ENCODE measurements at regions not wholly inside any gene's neighbourhood (a gene's known extent, or its start where the extent isn't known, plus 50 kb on each side); places are given as distances from the start of the nearest gene placed in this dataset.

- no peak for DNase-seq
These were observed 173.7 kb downstream of the KLF12 start for GRCh38 chr13:73960474-73960873.

DNA sequence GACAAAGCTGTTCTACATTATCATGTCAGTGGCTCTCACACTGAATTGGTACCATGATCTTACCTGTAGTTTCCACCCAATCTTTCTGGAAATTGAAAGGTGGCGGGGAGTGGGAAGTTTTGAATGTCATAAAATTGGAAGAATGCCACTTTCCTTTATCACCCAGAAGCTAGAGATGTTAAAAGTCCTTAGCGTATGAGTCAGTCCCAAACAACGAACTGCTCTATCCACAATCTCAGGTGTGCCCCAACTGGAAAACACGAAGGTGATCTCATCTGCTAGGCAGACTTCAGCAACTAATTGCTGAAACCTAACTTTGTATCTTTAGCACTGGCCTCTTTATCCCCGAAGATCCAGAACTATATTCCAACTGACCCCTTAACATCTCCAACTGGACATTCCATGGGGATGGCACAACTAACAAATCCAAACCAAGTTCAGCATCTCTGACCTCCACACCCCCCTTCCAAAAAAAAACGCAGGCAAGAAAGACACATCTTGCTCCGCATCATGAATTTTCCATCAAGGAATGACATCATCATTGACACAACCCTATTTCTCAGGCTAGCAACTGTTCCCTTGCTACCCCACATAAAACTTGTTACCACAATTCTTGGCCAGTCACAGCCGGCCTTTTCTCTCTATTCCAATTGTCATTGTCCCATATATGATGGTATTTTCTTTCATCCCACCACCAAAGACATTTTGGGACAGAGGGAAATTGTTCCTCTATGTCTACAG lies 175.4 kb downstream of the KLF12 start:
- no peak for DNase-seq

- no peak for DNase-seq
These were observed 176.3 kb downstream of the KLF12 start for GRCh38 chr13:73957889-73958288.

DNA sequence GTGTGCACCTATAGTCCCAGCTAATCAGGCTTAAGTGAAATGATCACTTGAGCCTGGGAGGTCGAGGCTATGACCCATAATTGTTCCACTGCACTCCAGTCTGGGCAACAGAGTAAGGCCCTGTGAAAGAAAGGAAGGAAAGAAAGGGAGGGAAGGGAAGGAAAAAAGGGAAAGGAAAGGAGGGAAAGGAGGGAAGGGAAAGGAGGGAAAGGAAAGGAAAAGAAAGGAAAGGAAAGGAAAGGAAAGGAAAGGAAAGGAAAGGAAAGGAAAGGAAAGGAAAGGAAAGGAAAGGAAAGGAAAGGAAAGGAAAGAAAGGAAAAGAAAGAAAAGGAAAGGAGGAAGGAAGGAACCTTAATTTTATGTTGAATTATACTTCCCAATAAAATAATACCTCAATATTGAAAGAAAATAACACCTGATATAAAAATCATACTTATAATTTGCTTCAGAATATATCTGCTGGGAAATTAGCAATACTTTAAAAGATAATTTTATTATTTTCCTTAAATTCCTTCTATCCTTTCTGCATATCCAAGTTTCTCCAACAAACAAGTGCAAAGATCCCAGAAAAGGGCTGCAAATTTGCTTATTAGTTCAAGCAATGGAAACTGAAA lies 177.3 kb downstream of the KLF12 start:
- DNase-seq: no peak

DNA sequence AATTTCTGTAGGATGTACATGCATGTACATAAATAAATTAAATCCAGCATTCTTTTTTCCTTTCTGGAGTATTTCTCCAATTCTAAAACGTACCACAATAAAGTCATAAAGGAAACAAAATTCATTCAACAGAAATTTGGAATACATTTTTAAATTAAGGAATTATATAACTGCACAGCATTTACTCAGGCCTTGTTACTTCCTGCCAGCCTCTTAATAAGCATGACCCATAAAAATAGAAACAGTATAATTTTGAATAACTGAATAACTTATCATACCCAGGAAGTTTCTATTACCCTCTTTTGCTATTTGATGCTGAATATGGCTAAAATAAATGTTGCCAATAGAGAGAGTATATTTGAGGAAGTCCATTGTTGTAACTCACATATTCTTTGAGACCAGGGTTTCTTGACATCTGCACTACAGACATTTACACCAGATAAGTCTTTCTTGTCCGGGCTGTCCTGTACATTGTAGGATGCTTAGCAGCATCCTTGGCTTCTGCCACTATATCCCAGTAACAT lies 178.2 kb downstream of the KLF12 start:
- no peak for DNase-seq

DNA sequence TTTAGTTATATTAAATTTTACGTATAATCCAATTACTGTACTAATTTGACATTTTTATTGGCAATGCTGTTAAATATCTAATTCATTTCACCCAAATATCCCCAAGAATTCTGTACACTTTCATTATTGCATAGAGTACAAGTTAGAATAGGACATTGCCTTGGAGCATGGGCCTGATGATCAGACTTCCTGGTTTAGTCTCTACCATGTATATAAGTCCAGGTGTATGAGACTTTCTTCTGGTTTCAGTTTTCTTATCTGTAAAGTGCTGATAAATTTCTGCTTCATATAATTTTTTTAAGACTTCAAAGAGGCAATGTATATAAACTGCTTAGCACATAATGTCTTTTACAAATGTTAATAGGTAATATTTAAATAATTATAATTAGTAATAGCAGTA lies 179.4 kb downstream of the KLF12 start:
- DNase-seq: no peak

DNA sequence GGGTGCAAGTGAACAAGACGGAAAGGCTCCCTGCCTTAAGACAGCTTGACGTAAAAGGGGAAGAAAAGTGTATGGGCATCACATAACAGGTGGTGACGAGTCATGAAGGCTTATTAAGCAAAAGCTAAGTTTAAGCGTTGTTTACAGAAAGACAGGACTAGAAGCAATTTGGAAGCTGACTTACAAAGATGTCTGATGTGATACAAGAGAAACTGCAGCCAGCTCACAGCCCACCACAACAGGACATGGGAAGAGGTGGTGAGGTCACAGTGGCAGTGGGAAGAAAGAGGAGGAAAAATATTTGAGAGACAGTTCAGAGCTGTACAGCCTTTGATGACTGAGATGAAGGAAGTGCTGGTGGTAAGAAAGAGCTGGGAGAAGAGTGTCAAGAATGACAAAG lies 181.6 kb downstream of the KLF12 start:
- no peak for DNase-seq

GRCh38 chr13:73948848-73949529 lies 185.2 kb downstream of the KLF12 start:
- DNase-seq: no peak

GRCh38 chr13:73945871-73946270 lies 188.3 kb downstream of the KLF12 start:
- DNase-seq: no peak

DNA sequence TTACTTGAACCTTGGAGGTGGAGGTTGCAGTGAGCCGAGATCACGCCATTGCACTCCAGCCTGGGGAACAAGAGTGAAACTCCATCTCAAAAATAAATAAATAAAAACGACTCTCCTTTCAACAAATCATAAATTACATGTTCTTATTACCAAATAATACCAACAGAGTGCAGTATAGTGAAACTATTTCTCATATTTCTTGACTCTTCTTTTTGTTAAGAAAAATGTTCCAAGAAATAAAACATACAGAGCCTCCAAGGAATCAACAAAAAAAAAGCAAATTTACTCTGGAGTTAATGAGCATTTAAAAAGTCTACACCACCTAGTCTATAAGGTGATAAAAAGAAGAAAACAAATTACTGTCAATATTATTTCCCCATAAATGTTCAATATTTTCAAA lies 188.8 kb downstream of the KLF12 start:
- DNase-seq: no peak

- no peak for DNase-seq
These were observed 190.3 kb downstream of the KLF12 start for GRCh38 chr13:73943965-73944233.

DNA sequence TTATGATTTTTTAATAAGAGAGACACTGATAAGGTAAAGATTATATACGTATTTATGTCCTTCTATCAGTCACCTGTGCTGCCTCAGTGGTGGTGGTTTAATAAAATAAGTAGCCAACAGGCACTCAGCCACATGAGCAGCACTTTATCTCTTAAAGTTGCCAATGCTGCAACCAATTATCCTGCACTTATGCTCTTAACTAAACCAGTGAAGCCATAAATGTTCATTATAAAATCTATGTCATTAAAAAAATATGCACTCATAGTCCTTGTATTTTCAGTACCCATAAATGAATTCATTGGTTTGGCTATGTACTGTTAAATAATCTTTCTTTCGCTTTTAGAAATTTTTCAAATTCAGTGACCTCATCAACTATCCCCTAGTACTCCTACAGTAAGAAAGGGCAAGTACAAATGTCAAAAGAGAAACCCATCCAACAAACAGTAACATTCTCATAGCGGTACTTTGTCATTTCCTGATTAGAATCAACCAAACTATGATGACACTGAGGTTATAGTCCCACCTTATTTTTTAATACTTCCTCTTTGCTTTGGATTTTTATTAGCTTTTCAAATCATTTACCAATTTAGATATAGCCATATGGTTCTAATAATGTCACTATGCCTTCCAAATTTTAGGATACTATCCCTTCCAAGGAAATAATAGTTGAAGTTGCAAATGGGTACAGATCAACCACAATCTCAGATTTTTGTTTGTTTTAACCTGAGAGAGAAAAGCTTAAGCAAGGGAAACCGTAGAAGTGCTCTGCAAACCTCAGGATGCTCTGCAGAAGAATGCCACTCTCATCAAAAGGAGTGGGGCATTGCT lies 190.9 kb downstream of the KLF12 start:
- DNase-seq: no peak

DNA sequence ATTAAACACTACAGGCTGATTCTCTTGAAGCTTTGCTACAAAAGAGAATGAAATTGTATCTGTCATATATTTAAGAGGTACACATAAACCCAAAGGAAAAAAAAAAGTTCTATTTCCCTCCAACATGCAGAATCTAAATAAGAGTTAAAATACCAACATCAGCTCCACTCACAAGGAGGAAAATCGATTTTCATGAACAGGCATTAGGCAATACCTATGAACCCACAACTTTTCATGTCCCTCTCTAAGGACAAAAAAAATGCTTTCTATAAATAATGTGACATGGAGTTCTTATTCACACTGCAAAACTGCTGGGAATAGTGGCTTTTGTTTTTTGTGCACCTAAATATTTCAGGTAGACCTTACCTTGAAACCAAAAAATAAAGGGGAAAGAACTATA lies 192.5 kb downstream of the KLF12 start:
- no peak for DNase-seq

- DNase-seq: no peak
These were observed 194.1 kb downstream of the KLF12 start for GRCh38 chr13:73940098-73940497.

- DNase-seq: no peak
These were observed 194.6 kb downstream of the KLF12 start for GRCh38 chr13:73939603-73940002.

DNA sequence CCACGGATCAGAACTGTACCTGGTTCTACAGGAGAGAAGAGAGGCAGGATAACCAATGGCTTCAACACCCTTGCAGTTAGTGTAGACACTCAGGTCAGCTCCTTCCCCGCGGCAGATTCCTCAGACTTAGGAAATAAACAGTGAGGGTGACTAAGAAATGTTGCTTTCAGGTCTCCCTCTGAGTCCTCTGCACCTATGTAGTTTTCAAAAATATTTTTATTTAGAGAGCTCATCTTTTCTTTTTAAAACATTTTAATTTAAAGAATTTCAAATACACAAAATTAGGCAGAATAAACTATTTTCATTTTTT lies 195.2 kb downstream of the KLF12 start:
- no peak for DNase-seq

DNA sequence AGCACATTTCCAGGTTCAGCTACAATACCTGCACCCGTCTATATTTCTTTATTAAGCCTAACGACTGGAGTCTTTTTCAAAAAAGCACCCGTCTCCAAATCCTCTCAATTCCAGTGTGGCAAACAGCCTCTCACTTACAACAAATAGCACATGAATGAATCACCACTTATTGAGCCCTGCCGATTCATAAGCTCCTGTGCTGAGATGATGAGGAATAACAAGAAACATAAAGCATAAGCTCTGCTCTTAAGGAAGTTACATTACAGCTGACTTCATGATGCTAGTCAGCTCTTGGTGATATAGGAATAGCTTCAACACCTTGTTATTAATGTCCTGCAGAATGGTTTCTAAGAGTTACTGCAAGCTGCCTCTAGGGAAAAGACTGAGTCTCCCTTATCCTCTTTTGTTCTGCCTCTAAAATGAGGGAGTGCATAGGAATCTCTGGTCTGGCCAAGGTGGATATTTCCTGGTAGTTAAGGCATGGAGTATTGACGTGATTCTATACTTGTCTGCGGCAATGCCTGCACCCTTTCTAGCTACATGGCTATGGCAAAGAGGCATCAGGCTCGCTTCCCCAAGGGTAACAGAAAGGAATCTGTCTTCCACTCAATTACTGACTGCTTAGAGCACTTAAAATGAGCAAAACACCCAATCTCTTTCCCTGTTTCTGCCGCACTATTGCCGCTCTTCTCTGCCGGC lies 195.7 kb downstream of the KLF12 start:
- no peak for DNase-seq

DNA sequence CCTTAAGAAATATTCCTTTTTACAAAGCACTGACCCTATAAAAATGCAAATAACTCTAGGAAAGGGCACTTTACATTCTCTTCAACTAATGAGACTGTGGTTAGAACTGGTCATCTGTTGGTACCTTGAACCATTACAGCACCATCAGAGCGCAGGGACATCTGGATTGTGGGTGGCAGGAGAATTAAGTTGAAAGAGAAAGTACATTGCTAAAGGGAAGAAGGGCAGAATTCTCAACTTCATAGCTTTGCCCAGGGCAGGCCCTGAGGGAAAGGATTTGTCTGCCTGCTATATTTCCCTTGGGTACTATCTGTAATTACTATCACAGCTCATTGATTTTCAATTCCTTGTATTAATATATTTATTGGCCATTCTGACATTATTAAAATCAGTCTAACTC lies 196.8 kb downstream of the KLF12 start:
- no peak for DNase-seq

DNA sequence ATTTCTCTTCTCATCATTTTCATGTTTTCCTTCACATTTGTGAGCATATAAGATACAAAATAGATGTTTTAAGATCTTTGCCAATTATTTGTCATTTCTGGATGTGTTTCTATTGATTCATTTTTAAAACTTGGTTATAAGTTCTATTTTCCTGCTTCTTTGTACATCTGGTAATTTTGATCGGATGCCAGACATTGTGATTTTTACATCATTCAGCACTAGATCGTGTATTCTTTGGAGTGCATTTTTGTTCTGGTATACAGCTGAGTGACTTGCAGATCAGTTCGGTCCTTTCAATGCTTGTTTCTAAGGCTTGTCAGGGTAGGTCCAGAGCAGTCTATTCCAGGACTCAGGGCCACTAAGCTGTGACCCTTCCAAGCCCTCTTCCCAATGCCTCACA lies 198.2 kb downstream of the KLF12 start:
- no peak for DNase-seq

- DNase-seq: no peak
These were observed 199.4 kb downstream of the KLF12 start for GRCh38 chr13:73934771-73935170.

- no peak for DNase-seq
These were observed 200.0 kb downstream of the KLF12 start for GRCh38 chr13:73934215-73934641.

- DNase-seq: no peak
These were observed 200.4 kb downstream of the KLF12 start for GRCh38 chr13:73933795-73934194.

- DNase-seq: no peak
These were observed 202.1 kb downstream of the KLF12 start for GRCh38 chr13:73932091-73932490.

Data from GF-D8 (cell line).